CD4-positive, alpha-beta T cell treated with Interleukin-6 for 4 hours (primary cell): ENCODE measurements at regions not wholly inside any gene's neighbourhood (a gene's known extent, or its start where the extent isn't known, plus 50 kb on each side); places are given as distances from the start of the nearest gene placed in this dataset.
"Not testable (repeated sequence)": the region's sequence is repeated elsewhere in the genome, so short reads cannot be mapped to it uniquely, and the experiment has no call there.

ENCODE experiments used
- DNase-seq: peaks from one replicate; pipeline ENCODE4 v3.0.0-alpha.2; 2020; ENCODE audit warnings: mixed read lengths

DNA sequence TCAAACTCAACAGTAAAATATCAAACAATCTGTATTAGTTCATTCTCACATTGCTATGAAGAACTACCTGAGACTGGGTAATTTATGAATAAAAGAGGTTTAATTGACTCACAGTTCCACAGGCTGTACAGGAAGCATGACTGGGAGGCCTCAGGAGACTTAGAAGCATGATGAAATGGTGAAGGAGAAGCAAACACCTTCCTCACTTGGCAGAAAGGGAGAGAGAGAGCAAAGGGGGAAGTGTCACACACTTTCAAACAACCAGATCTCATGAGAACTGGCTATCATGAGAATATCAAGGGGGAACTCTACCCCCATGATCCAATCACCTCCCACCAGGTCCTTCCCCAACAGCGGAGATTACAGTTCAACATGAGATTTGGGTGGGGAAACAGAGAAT lies 198.5 kb upstream of the CRIM1 start:
- DNase-seq = not testable (repeated sequence)

DNA sequence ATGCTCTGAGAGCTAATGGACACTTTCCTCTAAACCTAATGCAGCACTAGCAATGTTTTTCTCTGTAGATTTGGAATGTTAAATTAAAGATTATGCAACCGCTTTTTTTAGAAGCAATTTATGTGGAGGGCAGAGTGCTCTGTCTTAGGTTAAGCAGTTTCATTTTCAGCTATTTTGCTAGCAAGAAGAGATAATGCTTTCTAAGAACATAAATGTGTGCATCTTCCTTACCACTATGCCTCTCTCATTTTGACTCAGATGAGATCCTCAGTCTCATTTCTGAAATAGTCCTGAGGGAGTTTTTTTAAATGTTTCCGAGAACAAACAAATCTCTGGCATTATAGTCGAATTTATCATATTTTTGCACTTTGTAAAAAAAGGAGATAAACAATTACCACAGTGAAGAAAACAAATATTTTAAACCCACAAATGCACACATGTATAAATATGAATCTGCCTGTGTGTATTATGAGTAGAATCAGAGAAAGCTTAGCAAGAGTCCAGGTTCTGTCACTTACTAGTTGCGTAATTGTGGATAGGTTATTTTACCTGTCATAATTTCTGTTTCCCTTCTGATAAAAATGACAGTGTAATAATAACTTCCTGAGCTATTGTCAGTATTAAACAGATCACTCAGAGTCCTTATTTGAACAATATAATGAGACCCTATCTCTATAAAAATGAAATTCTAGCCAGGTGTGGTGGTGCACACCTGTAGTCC lies 207.7 kb upstream of the CRIM1 start:
- no peak for DNase-seq

DNA sequence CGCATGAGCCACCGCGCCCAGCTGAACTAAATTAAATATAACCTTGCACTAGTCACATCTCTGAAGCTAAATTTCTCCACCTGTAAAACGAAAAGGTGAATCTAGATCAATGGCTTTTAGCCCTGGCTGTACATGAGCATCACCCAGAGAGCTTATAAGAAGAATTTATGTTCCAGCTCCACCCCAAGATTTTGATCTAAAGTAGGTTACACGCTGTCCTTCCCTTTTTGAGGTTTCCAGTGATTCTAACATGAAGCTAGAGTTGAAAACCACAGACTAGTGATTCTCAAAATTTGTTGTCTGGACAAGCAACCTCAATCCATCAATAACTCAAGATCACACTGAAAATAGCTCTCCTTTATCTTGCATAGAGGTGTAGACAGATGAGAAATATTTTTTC lies 208.8 kb upstream of the CRIM1 start:
- DNase-seq = no peak

DNA sequence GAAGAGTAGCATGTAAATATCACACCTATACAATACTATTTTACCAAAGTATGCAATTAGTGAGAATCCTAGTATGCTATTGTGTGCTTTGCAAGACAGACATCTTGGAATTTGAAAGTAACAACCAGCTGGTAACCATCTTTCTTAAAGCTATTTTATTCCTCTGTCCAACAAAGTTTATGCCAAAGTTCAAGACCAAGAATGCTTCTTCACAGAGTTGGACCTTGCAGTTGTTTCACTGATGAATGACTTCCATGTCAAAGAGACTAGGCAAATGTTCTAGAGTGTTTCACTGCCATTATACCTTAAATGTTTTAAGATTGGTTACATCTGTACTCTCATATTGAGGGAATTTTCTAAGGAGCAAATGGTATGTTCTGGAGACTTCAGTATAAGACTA lies 215.2 kb upstream of the CRIM1 start:
- DNase-seq = no peak

DNA sequence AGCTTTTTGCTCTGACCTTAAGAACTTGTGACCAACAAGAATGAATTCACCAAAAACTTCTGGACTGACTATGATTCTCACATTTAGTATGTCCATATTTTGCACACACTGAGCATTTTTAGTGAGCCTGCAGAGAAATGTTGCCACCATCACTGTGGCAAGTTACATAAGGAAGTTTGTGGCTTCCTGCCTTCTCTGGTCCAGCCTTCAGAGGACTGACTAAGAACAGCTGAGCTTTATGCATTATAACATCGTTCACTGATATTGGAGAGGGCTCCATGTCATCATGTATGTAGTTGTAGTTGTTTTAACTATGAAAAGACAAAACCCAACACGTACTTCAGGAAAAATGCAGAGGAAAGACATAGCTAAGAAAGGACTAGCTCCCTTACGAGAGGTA lies 218.0 kb upstream of the CRIM1 start:
- no peak for DNase-seq

DNA sequence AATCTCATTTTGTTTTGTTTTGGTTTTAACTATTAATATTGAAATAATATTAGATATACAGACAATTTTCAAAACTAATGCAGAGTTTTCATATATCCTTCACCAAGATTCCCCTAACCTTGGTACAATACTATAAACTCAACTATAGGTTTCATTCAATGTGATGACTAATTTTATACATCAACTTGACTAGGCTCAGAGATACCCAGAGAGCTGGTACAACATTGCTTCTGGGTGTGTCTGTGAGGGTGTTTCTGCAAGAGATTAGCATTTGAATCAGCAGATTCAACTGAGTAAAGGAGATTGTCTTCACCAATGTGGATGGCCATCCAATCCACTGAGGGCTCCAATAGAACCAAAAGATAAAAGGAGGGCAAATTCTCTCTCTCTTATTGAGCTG lies 221.3 kb upstream of the CRIM1 start:
- DNase-seq = no peak

DNA sequence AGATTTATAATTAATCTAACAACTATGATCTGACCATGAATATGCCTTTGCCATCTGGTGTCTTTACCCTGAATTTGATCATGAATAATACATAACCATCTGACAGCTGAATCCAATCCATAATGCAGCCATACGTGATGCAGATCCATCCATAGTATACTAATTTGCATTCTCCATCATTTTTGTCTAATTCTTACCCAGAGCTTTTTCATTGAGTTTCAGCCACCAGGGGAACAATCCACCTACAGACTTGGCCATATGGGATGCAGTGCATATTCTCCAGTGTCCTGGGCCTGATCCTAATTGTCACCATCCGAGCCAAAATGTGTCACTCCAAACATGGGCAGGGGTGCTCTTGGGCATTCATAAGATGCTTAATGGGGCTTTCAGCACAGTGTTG lies 227.2 kb upstream of the CRIM1 start:
- DNase-seq = no peak

DNA sequence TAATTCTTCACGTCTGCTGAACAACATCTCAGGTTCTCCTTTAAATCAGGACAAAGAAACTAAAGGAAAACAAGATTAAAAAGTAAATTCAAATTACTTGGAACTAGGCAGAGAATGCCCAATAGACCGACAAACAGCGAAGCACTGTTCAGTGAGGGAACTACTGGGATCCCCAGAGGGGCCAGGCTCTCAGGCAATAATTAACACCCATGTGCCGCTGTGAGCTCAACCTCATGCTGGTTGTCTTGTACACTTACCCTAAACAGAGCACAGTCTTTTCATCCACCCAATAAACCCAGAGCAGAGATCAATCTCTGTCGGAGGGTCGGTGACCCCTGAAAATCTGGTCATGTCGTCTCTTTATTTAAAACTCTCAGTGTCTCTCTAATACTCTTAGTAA lies 229.9 kb upstream of the CRIM1 start:
- no peak for DNase-seq

DNA sequence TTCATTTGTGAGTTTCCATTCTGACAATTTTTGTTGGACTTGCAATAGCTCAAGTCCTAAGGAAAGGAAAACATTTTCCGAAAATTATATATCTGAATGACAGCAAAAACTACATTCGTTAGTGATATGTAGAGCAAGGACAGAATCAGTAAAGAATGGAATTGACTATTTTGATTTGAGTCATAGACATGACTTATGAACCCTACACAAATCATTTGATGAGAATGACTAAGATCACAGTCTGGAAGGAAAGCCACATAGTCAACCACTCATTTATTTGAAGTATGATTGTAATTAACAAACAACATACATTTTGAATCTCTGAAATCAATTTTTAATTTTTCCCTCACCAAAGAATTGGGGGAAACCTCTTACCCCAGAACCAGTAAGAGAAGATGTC lies 231.6 kb upstream of the CRIM1 start:
- DNase-seq = no peak

DNA sequence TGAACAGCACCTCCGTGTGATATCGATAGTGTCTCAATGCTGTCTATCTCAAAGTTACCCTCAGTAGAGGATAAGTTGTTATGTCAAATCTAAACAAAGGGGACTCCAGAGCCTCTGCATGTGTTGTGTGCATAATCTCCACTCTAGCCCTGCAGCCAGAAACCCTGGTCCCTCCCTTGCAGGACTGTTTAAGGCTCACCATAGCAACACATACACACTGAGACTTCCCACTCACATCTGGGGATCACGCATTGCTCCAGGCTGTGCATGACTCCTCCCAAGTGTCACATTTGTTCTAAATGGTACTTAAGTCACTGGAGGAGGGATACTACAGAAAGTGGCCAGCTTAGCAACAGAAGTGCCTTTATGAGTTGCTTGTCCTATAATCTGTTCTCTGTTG lies 258.6 kb upstream of the CRIM1 start:
- DNase-seq = no peak

DNA sequence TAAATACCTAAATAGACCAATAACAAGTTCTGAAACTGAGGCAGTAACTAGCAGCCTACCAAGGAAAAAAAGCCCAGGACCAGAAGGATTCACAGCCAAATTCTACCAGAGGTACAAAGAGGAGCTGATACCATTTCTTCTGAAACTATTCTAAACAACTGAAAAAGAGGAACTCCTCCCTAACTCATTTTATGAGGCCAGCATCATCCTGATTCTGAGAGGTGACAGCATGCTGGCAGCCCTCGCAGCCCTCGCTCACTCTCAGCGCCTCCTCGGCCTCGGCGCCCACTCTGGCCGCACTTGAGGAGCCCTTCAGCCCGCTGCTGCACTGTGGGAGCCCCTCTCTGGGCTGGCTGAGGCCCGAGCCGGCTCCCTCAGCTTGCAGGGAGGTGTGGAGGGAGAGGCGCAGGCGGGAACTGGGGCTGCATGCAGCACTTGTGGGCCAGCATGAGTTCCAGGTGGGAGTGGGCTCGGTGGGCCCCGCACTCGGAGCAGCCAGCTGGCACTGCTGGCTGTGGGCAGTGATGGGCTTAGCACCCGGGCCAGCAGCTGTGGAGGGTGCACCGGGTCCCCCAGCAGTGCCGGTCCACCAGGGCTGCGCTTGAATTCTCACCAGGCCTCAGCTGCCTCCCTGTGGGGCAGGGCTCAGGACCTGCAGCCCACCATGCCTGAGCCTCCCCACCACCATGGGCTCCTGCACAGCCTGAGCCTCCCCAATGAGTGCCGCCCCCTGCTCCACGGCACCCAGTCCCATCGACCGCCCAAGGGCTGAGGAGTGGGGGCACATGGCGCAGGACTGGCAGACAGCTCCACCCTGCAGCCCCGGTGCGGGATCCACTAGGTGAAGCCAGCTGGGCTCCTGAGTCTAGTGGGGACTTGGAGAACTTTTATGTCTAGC lies 263.5 kb upstream of the CRIM1 start:
- DNase-seq = not testable (repeated sequence)

DNA sequence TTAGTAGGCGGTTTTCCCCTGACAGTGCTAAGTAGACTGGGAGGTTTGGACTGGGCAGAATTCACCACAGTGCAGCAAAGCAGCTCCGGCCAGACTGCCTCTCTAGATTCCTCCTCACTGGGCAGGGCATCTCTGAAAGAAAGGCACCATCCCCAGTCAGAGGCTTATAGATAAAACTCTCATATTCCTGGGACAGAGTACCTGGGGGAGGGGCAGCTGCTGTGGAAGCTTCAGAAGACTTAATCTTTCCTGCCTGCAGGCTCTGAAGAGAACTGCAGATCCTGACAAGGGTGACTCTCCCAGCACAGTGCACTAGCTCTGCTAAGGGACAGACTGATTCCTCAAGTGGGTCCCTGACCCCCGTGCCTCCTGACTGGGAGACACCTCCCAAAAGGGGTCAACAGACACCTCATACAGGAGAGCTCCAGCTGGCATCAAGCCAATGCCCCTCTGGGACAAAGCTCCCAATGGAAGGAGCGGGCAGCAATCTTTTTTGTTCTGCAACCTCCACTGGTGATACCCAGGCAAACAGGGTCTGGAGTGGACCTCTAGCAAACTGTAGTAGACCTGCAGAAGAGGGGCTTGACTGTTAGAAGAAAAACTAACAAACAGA lies 266.8 kb upstream of the CRIM1 start:
- DNase-seq = no peak

DNA sequence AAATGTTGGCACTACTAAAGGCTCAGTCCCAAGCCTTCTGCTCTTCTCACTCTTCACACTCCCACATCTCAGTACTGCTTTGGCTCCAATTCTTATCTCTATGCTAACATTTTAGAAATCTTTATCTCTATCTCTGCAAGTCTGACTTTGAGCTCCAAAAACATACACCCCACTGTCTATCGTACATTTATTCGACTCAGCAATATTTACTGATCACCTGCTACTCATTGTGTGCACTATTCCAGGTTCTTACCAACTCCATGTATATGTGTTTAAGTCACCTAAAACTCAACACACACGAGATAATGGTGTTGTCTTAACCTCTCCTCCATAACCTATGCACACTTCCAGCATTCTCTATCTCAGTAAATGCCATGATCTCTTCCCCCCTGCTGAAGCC lies 268.2 kb upstream of the CRIM1 start:
- no peak for DNase-seq

DNA sequence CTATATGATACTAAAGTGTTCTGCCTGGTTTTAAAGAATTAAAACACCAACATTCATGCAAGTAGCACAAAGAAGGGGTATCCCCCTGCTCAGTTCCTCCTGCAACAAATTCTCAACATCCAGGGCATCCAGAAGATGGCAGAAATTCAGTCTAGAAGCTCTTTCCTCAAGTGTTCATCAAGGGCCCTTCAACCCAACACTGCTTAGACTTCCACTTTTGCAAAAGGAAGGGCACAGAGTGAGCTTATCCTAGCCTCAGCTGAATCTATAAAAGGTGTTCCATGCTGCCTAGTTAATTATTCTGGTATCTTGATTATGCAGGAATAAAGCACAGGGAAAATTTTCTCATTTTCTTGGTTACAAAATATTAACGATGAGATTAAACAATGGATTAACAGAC lies 275.8 kb upstream of the CRIM1 start:
- DNase-seq = no peak

DNA sequence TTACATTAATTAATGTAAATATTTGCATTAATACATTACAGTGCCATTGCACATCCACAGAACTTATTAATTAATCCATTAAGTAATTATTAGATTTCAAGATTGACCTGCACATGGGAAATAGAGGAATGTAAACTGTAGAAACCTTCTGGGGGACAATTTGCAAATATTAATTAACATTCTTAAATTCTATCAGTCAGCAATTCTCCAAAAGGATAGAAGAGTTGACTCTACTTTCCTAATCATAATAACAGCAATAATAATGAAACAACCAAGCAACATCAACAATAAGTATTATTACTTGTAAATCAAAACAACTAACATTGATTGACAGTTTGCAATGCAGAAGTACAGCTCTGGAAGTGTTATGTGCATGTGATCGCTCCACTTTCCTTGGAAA lies 281.6 kb upstream of the CRIM1 start:
- no peak for DNase-seq

DNA sequence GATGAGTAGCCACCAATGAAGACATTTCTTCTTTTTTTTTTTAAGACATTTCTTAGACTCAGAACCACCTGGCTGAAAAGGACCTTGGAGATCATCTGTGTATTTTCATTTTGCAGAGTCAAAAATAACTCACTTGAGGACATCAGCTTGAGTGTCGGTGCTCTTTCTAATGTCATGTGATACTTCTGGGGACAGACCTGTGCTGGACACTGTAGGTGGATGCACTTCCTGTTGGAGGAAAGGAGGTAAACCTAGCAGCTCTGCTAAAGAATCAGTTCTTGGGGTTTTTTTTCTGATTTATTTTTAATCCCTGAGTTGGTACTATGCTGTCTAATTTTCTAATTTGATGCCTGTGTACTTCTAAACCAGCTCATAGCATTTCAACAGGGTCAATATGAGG lies 283.9 kb upstream of the CRIM1 start:
- DNase-seq = no peak

DNA sequence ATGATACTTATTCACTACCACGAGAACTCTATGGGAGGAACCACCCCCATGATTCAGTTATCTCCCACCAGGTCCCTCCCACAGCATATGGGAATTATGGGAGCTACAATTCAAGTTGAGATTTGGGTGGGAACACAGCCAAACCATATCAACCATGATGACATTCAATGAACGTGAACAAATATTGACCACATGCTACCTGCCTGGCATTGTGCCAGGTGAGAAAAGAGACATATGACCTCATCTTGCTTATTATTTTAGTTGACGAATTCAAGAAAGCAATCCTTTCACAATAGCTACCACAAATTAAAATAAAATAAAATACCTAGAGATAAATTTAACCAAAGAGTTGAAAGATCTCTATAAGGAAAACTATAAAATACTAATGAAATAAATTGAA lies 286.5 kb upstream of the CRIM1 start:
- DNase-seq = no peak

DNA sequence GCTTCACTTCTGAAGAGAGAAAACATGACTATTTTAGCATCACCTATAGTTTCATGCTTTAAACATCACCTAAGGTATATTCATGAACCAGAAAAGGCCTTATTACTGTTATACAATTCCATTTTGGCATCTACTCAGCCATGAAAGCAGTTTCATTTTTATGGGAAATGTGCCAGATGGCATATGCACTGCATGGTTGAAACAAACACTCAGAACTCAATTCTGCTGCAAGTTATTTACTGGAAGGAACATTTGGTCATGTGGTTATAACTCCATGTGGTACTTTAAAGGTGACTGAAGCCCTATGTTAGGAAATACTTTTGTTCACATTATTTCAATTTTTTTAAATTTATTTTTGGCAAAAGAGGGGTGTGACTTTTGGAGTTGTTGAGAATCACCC lies 287.5 kb upstream of the CRIM1 start:
- DNase-seq = no peak

DNA sequence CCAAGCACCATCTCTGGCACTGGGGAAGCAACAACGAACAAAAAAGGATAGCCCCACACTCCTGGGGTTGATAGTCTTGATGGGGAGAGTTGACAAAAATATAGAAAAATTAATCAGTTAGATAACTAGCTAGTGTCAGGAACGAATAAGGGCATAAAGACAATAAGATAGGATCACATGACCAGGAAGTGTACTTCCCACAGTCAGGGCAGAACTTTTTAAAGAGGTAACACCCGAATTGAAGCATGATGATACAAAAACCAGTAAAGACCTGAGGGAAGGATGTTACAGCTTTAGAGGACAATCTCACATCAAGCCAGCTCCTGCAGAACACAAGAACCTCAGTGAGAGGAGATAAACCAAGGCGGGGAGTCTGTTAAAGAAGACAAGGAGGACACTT lies 295.4 kb upstream of the CRIM1 start:
- DNase-seq = no peak

DNA sequence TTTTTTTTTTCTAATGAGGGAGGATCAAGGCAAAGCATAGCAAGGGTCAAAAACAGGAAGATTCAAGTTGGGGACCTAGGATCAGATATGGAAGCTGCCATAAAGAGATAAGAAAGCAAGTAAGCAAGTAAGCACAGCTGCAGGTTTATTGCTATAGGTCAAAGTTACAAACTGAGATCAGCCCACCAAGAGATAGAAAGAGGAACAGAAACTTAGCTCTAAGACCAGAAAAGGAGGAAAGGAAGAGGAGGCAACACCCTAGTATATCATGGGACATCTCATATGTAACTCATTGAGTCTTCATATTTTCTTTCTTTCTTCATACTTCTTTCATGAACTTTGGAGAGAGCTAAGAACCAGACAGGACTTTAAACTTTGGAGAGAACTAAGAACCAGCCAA lies 295.9 kb upstream of the CRIM1 start:
- no peak for DNase-seq

DNA sequence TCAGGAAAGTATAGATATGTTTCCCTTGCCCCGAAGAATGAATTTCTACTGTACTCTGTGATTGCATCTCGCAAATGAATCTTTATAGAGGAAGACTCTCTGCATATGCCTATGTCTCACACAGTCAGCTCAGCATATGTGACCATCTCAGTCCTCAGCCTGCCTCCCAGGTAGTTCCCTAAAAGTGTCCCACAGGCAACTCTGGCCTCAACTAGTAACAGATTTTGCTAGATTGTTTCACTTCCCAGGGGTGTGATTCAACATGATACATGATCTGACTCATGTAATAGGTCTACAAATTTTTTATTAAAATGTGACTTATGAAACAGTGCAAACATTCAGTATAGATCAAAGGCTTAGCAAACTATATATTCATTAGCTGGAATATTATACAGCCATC lies 296.6 kb upstream of the CRIM1 start:
- no peak for DNase-seq

DNA sequence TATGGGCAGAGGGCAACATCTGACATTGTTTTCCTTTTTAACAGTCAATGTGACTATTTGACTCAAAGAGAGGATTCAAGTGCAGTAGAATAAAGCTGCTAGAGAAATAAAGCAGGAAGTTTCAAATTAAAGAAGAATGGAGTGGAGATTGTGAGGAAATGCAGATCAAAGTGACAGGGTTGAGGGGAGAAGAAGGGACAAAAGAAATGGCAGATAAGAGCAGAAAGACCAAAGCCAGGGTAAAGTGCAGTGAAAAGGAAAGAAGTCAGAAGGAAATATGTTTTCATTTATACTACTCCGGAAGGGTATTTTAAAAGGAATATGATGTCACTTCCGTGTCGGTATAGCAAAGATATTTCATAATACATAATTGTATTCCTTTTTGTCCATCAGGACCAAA lies 297.5 kb upstream of the CRIM1 start:
- DNase-seq = no peak

DNA sequence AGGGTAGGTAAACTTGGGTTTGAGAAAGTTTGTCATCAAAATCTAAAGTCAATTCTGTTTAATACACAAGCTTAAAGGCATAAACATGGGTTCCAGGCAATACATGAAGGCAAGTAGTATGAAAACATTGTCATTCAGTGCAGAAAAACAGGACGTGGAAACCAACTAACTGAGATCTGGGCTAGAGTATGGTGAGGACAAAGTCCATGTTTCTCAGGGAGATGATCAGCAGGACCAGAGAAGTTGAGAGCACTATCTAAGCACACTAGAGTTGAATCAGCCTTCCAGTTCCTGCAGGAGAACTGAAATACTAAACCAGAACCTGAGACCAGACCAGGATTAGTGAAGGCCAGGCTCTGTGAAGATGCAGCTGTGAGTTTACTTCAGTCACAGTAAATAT lies 302.8 kb upstream of the CRIM1 start:
- no peak for DNase-seq

DNA sequence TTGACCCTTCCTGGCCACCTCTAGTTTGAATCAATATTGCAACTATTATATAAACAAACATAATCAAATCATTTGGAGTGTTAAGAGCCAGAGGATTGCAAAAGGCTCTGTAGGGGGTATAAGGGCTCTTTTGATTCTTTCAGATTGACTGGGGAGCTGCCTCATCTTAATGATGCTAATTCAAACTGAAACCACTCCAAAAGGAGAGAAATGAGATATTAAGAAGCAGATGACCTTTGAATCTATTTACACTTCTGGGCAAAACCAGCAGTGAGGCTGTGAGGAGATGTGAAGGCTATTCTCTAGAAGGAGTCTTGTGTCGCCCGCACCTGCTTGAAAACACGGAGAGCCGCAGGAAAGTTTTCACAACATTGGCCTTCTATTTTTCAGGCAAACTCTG lies 311.2 kb upstream of the CRIM1 start:
- no peak for DNase-seq
